Hepatocyte (in vitro differentiated cells): ENCODE measurements at regions not wholly inside any gene's neighbourhood (a gene's known extent, or its start where the extent isn't known, plus 50 kb on each side); places are given as distances from the start of the nearest gene placed in this dataset.

Experiments used
- DNase-seq: peaks from one replicate; pipeline ENCODE4 v3.0.0-alpha.2; 2016; ENCODE audit warnings: low spot score
- H2AFZ ChIP-seq: fragments of 200-600 bp; sonication (generic); 2 replicates; pipeline ENCODE4 v1.6.0; 2016; ENCODE audit warnings: antibody characterized with exemption, mild to moderate bottlenecking
- H3K27ac ChIP-seq: fragments of 200-600 bp; sonication (generic); 2 replicates; pipeline ENCODE4 v1.5.1; 2016; ENCODE audit warnings: mild to moderate bottlenecking
- H3K27me3 ChIP-seq: fragments of 200-600 bp; sonication (generic); 2 replicates; pipeline ENCODE4 v1.6.1; 2016
- H3K36me3 ChIP-seq: fragments of 200-600 bp; sonication (generic); replicated peaks from 2 replicates; pipeline ENCODE4 v1.5.1; 2016; ENCODE audit warnings: low read depth; ENCODE audit not compliant: insufficient read depth
- H3K4me1 ChIP-seq: fragments of 200-600 bp; sonication (generic); 2 replicates; pipeline ENCODE4 v1.5.1; 2016; ENCODE audit warnings: mild to moderate bottlenecking, moderate library complexity; ENCODE audit not compliant: insufficient read depth
- H3K4me2 ChIP-seq: fragments of 200-600 bp; sonication (generic); 2 replicates; pipeline ENCODE4 v1.6.0; 2016
- H3K4me3 ChIP-seq: fragments of 200-600 bp; sonication (generic); 2 replicates; pipeline ENCODE4 v1.5.1; 2016; ENCODE audit warnings: mild to moderate bottlenecking
- H3K79me2 ChIP-seq: fragments of 200-600 bp; sonication (generic); 2 replicates; pipeline ENCODE4 v1.6.0; 2017; ENCODE audit warnings: mild to moderate bottlenecking
- H3K9me2 ChIP-seq: fragments of 200-600 bp; sonication (generic); replicated peaks from 2 replicates; pipeline ENCODE4 v1.6.0; 2017; ENCODE audit warnings: mild to moderate bottlenecking; ENCODE audit not compliant: insufficient read depth
- H3K9me3 ChIP-seq: fragments of 200-600 bp; sonication (generic); 2 replicates; pipeline ENCODE4 v1.5.1; 2016; ENCODE audit warnings: low read depth, mild to moderate bottlenecking
- H4K20me1 ChIP-seq: fragments of 200-600 bp; sonication (generic); 2 replicates; pipeline ENCODE4 v1.6.0; 2016; ENCODE audit warnings: mild to moderate bottlenecking; ENCODE audit not compliant: insufficient read depth, poor library complexity, severe bottlenecking
- EZH2 ChIP-seq: fragments of 200-600 bp; sonication (generic); IDR thresholded peaks from 2 replicates; pipeline ENCODE4 v1.6.1; 2016; ENCODE audit warnings: antibody characterized with exemption, mild to moderate bottlenecking, borderline replicate concordance
- EZH2phosphoT487 ChIP-seq: fragments of 200-600 bp; sonication (generic); IDR thresholded peaks from one replicate; pipeline ENCODE4 v1.6.1; 2018; ENCODE audit warnings: antibody characterized with exemption, mild to moderate bottlenecking, low read depth, moderate library complexity; ENCODE audit not compliant: unreplicated experiment, severe bottlenecking
- WGBS: methylation state at CpG from one replicate; pipeline ENCODE4 v1.1.6; 2016; ENCODE audit warnings: low lambda C conversion rate; ENCODE audit errors: missing lambda C conversion rate; 5-methylcytosine and 5-hydroxymethylcytosine counted together
- TF ChIP-seq, protein P1 (sequence below): fragments of 200-600 bp; sonication (generic); IDR thresholded peaks from 2 replicates; pipeline ENCODE4 v1.5.1; 2016; ENCODE audit warnings: antibody characterized with exemption, mild to moderate bottlenecking; ENCODE audit not compliant: poor library complexity

DNA sequence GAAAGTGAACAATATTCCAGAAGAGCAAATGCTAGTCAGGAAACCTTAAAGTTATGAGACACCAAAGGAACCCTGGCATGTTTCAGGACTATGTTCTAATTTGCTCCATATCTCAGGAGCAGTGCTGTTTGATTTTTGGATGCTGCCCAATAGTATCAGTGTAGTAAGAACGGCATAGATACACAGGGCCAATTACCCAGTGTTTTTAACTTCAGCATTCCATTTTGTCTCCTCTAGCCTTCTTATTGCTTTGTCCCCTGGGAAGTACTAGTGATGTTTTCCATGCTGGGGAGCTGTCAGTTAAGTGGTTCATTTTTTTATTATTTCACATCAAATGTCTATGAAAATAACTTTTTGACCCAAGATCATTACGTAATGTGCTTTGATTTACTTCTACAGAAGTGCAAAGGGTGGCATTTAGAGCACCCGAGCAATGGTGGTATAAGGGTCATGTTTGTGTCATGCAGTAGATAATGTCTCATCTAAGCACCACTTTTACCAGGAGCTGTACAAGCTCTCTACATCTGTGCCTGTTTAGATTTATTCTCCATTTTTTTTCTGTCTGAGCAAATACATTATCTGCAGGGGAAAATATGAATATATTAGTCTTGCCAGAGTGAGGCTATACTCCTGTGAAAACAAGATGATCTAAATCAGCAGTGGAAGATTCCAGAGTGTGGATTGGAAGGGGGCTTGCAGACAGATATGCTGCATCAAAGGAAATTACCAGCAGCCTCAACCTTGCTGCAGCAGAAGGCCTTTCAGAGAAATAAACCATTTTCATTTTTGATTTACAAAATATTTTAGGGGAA, 198.8 kb upstream of the OPRM1 start:
- DNase-seq: no peak

DNA sequence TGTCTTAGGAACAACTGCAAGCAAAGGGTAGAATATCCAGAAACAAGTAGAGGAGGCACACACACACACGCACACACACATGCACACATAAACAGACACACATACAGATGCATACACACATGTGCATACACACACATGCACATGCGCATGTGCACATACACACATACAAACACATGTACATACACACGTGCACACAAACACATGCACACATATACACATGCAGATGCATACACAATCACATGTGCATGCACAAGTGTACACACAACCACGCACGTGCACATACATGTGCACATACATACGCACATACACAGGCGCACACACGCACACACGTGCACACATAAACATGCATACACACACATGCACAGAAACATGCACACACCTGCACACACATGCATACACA, 206.5 kb upstream of the OPRM1 start:
- Histone ChIP-seq H3K9me2 (no peaks in the 10 kb centered on the region), H2AFZ (no peak overlapping the region), H3K9me3 (no peaks in the 10 kb centered on the region), H4K20me1 (no peaks in the 10 kb centered on the region), H3K4me2 (no peak overlapping the region), H3K27me3 (no peaks in the 10 kb centered on the region), H3K4me3 (no peak overlapping the region), H3K4me1 (peaks cover 7% of the 10 kb centered on the region), H3K79me2 (no peaks in the 10 kb centered on the region), H3K27ac (no peak overlapping the region), H3K36me3 (no peaks in the 10 kb centered on the region)
- WGBS: 93% methylated on average over 9 of the region's 9 CpGs
- TF ChIP-seq, protein P1, sequence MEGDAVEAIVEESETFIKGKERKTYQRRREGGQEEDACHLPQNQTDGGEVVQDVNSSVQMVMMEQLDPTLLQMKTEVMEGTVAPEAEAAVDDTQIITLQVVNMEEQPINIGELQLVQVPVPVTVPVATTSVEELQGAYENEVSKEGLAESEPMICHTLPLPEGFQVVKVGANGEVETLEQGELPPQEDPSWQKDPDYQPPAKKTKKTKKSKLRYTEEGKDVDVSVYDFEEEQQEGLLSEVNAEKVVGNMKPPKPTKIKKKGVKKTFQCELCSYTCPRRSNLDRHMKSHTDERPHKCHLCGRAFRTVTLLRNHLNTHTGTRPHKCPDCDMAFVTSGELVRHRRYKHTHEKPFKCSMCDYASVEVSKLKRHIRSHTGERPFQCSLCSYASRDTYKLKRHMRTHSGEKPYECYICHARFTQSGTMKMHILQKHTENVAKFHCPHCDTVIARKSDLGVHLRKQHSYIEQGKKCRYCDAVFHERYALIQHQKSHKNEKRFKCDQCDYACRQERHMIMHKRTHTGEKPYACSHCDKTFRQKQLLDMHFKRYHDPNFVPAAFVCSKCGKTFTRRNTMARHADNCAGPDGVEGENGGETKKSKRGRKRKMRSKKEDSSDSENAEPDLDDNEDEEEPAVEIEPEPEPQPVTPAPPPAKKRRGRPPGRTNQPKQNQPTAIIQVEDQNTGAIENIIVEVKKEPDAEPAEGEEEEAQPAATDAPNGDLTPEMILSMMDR: no peak
- TF ChIP-seq EZH2phosphoT487: no peak
- TF ChIP-seq EZH2: no peak
- no peak for DNase-seq

More for the DNA sequence above, 198.8 kb upstream of the OPRM1 start:
- H2AFZ ChIP-seq: no peak overlapping the region
- no peak overlapping the region for H3K4me2 ChIP-seq
- no peaks in the 10 kb centered on the region for H3K9me2 ChIP-seq
- no peaks in the 10 kb centered on the region for H3K27me3 ChIP-seq
- no peaks in the 10 kb centered on the region for H4K20me1 ChIP-seq
- no peaks in the 10 kb centered on the region for H3K9me3 ChIP-seq
- no peaks in the 10 kb centered on the region for H3K4me1 ChIP-seq
- H3K36me3 ChIP-seq: no peaks in the 10 kb centered on the region
- H3K27ac ChIP-seq: peak overlapping the region; percentile 17
- WGBS: 53% methylated on average over 3 of the region's 3 CpGs
- TF ChIP-seq, protein P1: no peak
- TF ChIP-seq EZH2phosphoT487 (no peak), EZH2 (no peak)
- no peaks in the 10 kb centered on the region for H3K79me2 ChIP-seq
- H3K4me3 ChIP-seq: no peak overlapping the region

DNA sequence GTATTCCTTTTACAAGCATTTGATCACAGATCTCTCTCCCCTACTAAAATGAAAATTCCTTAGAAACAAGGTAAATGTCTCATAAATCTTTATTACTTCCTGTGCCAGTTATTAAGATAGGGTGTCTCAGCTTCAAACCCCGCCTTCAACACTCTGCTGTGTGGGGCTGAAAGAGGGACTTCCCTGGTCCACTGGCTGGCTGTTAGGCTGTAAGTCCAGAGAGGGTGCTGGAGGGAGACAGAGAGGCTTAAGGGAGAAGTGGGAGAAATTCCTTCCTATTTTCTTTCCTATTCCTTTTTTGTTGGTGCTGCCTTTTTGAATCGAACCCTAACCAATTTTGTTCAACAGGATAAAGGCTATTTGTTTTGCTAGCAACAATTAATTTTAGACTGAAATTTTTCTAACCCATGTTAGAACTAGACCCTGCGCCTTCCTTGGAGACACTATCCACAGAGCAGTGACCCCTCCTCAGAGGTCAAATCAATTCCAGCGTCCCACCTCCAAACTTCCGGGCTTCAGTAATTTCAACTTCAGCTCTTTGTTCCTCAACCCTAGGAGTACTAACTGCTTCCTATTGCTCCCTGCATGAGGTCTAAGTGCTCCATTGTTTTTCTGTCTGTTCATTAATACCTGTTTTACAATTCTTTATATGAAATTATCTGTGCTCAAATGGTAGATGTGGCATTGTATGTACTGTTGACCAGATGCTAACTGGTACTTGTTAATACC, 207.5 kb upstream of the OPRM1 start:
- Histone ChIP-seq H3K36me3 (no peaks in the 10 kb centered on the region), H3K27me3 (no peaks in the 10 kb centered on the region), H3K4me2 (no peak overlapping the region), H3K4me3 (no peak overlapping the region), H3K9me2 (no peaks in the 10 kb centered on the region), H4K20me1 (no peaks in the 10 kb centered on the region), H3K9me3 (no peaks in the 10 kb centered on the region), H3K27ac (no peak overlapping the region), H3K4me1 (peaks cover 7% of the 10 kb centered on the region), H3K79me2 (no peaks in the 10 kb centered on the region), H2AFZ (no peak overlapping the region)
- no peak for TF ChIP-seq EZH2
- no peak for TF ChIP-seq EZH2phosphoT487
- TF ChIP-seq, protein P1: no peak
- WGBS: 73% methylated on average over 5 of the region's 5 CpGs
- no peak for DNase-seq
